ENCODE measurements at regions not wholly inside any gene's neighbourhood (a gene's known extent, or its start where the extent isn't known, plus 50 kb on each side); places are given as distances from the start of the nearest gene placed in this dataset.

GRCh38 chr4:41318839-41319530, 62.3 kb downstream of the UCHL1 start:
- DNase-seq (ENCODE audit: extremely low read depth, low read depth): no peak
- no peak for TF ChIP-seq CTCF (IDR thresholded peaks at IDR 0.05; ENCODE audit: low read depth, low read length)

GRCh38 chr4:41319553-41319952, 62.8 kb downstream of the UCHL1 start:
- DNase-seq (ENCODE audit: extremely low read depth, low read depth): no peak
- no peak for TF ChIP-seq CTCF (IDR thresholded peaks at IDR 0.05; ENCODE audit: low read depth, low read length)

GRCh38 chr4:41320278-41320677, 63.5 kb downstream of the UCHL1 start:
- no peak for TF ChIP-seq CTCF (IDR thresholded peaks at IDR 0.05; ENCODE audit: low read depth, low read length)

GRCh38 chr4:41320786-41321185, 64.1 kb downstream of the UCHL1 start:
- TF ChIP-seq CTCF (IDR thresholded peaks at IDR 0.05; ENCODE audit: low read depth, low read length): no peak
- no peak for DNase-seq (ENCODE audit: extremely low read depth, low read depth)

More at GRCh38 chr4:41320278-41320677, 63.5 kb downstream of the UCHL1 start:
- no peak for DNase-seq (ENCODE audit: extremely low read depth, low read depth)

GRCh38 chr4:41321216-41321945, 64.7 kb downstream of the UCHL1 start:
- no peak for TF ChIP-seq CTCF (IDR thresholded peaks at IDR 0.05; ENCODE audit: low read depth, low read length)
- no peak for DNase-seq (ENCODE audit: extremely low read depth, low read depth)

- TF ChIP-seq CTCF (IDR thresholded peaks at IDR 0.05; ENCODE audit: low read depth, low read length): no peak
- no peak for DNase-seq (ENCODE audit: extremely low read depth, low read depth)
Observed at GRCh38 chr4:41322617-41323016, 65.9 kb downstream of the UCHL1 start.

- no peak for DNase-seq (ENCODE audit: extremely low read depth, low read depth)
- TF ChIP-seq CTCF (IDR thresholded peaks at IDR 0.05; ENCODE audit: low read depth, low read length): no peak
Observed at GRCh38 chr4:41323179-41323578, 66.5 kb downstream of the UCHL1 start.

Data from AG09319 (cell line).